ENCODE measurements at regions not wholly inside any gene's neighbourhood (a gene's known extent, or its start where the extent isn't known, plus 50 kb on each side); places are given as distances from the start of the nearest gene placed in this dataset.

- TF ChIP-seq TRAFD1 (CRISPR knock-in tag; IDR thresholded peaks at IDR 0.05; ENCODE audit: borderline replicate concordance): no peak
- TF ChIP-seq DR1 (CRISPR knock-in tag; IDR thresholded peaks at IDR 0.05): no peak
- TF ChIP-seq MIER3 (CRISPR knock-in tag; IDR thresholded peaks at IDR 0.05; ENCODE audit: borderline replicate concordance): no peak
- TF ChIP-seq AKAP8 (CRISPR knock-in tag; IDR thresholded peaks at IDR 0.05): no peak
- TF ChIP-seq ZNF724P (CRISPR knock-in tag; IDR thresholded peaks at IDR 0.05; ENCODE audit: borderline replicate concordance): no peak
- no peak for TF ChIP-seq ZNF333 (CRISPR knock-in tag; IDR thresholded peaks at IDR 0.05; ENCODE audit: borderline replicate concordance)
- no peak for TF ChIP-seq ATF7 (IDR thresholded peaks at IDR 0.05)
- TF ChIP-seq ATF7 (CRISPR knock-in tag; IDR thresholded peaks at IDR 0.05): no peak
- no peak for TF ChIP-seq ISX (CRISPR knock-in tag; conservative IDR thresholded peaks at IDR 0.05)
- no peak for TF ChIP-seq ZNF446 (CRISPR knock-in tag; IDR thresholded peaks at IDR 0.05)
- TF ChIP-seq ZNF75D (CRISPR knock-in tag; IDR thresholded peaks at IDR 0.05; ENCODE audit: borderline replicate concordance): no peak
- TF ChIP-seq NFRKB (IDR thresholded peaks at IDR 0.05): no peak
- TF ChIP-seq MAFF (IDR thresholded peaks at IDR 0.05; ENCODE audit: low read depth, low read length): peak; percentile 43; the same call in 1 of the 2 replicates
Measured at GRCh38 chr2:113831161-113831560, 58.7 kb upstream of the ACTR3 start (continued).

- in situ Hi-C loops (cut with HindIII; ENCODE audit: extremely low pct_ligation_motif_present, low pct_unique_long_range_greater_than_20kb): no loop called here
- TF ChIP-seq GPBP1L1 (CRISPR knock-in tag; IDR thresholded peaks at IDR 0.05) (no peak), FLYWCH1 (CRISPR knock-in tag; IDR thresholded peaks at IDR 0.05) (no peak), ZFP90 (CRISPR knock-in tag; IDR thresholded peaks at IDR 0.05; ENCODE audit: borderline replicate concordance) (no peak), ZNF569 (CRISPR knock-in tag; IDR thresholded peaks at IDR 0.05; ENCODE audit: borderline replicate concordance) (no peak), ZNF274 (CRISPR knock-in tag; IDR thresholded peaks at IDR 0.05) (no peak), REXO4 (CRISPR knock-in tag; IDR thresholded peaks at IDR 0.05; ENCODE audit: borderline replicate concordance) (no peak), JDP2 (CRISPR knock-in tag; IDR thresholded peaks at IDR 0.05; ENCODE audit: borderline replicate concordance) (no peak), XRCC5 (optimal IDR thresholded peaks at IDR 0.05; ENCODE audit: low read length) (no peak), SNAPC2 (CRISPR knock-in tag; IDR thresholded peaks at IDR 0.05) (no peak), FOXA1 (IDR thresholded peaks at IDR 0.05) (no peak), FOXA1 (CRISPR knock-in tag; IDR thresholded peaks at IDR 0.05) (no peak)
Measured at GRCh38 chr2:113829761-113830160, 60.1 kb upstream of the ACTR3 start.

More at GRCh38 chr2:113829761-113830160, 60.1 kb upstream of the ACTR3 start:
- Histone ChIP-seq H4K20me1 (ENCODE audit: insufficient read depth, low read length) (no peaks in the 10 kb centered on the region), H2AFZ (ENCODE audit: low read length) (no peak overlapping the region), H3K79me2 (ENCODE audit: insufficient read depth, low read length) (no peaks in the 10 kb centered on the region), H3K4me1 (ENCODE audit: insufficient read depth, low read length) (peaks cover 10% of the 10 kb centered on the region; the same call in 1 of the 2 replicates), H3K9ac (ENCODE audit: insufficient read depth, low read depth, low read length) (no peak overlapping the region), H3K27me3 (ENCODE audit: control insufficient read depth in 1 of 2, insufficient read depth in 2 of 2, low read length in 2 of 2) (no peaks in the 10 kb centered on the region), H3K9me3 (ENCODE audit: low read length) (no peaks in the 10 kb centered on the region), H3K36me3 (replicated peaks in 1 of 2; ENCODE audit: control insufficient read depth in 1 of 2, insufficient read depth in 2 of 2, low read length in 2 of 2) (no peaks in the 10 kb centered on the region), H3K4me3 (replicated peaks in 1 of 3; ENCODE audit: insufficient read depth in 1 of 3, low read depth in 2 of 3, low read length in 3 of 3) (no peak overlapping the region), H3K27ac (ENCODE audit: extremely low read length, insufficient read depth, low read length) (no peak overlapping the region), H3K4me2 (ENCODE audit: low read depth, low read length) (no peak overlapping the region)
- no peak for DNase-seq (ENCODE audit: low spot score)
- ChIA-PET POLR2A (interaction anchor here (0.7 kb wide), 1 partner anchor 73 kb away, joined by 3 read pairs; the partner anchor contains the start of gene SLC35F5), CTCF (ENCODE audit: low intra/inter-chr PET ratio, low total read pairs) (no interaction called here)
- 71% methylated on average over 5 of the region's 5 CpGs for WGBS (ENCODE audit: low lambda C conversion rate)
- no peak for ATAC-seq
- intact Hi-C loops (cut with micrococcal nuclease; ENCODE audit: unreplicated experiment): no loop called here
- FAIRE-seq: no peak
- BruUV-seq (replicated peaks): no TSS peak
